NB4 (cell line): ENCODE measurements at regions not wholly inside any gene's neighbourhood (a gene's known extent, or its start where the extent isn't known, plus 50 kb on each side); places are given as distances from the start of the nearest gene placed in this dataset.
"Not testable (repeated sequence)": the region's sequence is repeated elsewhere in the genome, so short reads cannot be mapped to it uniquely, and the experiment has no call there.

Experiments used
- DNase-seq: peaks from one replicate; pipeline ENCODE4 v3.0.0; 2010; ENCODE audit warnings: low read depth
- H3K4me3 ChIP-seq: one replicate; pipeline ENCODE4 v1.5.1; 2011; ENCODE audit warnings: mild to moderate bottlenecking, low read depth, low read length, moderate library complexity
- CTCF ChIP-seq: IDR thresholded peaks from one replicate; pipeline ENCODE4 v1.5.1; 2012; ENCODE audit warnings: low read depth, low read length
- MAX ChIP-seq: IDR thresholded peaks from 2 replicates; pipeline ENCODE4 v1.6.1; 2011; ENCODE audit warnings: low read depth, low read length
- MYC ChIP-seq: IDR thresholded peaks from 2 replicates; pipeline ENCODE4 v1.6.1; 2011; ENCODE audit warnings: low read depth, low read length
- POLR2A ChIP-seq: IDR thresholded peaks from 2 replicates; pipeline ENCODE4 v1.6.1; 2011; ENCODE audit warnings: mild to moderate bottlenecking; ENCODE audit not compliant: insufficient read length; ENCODE audit errors: extremely low read depth

GRCh38 chr1:38481871-38482826, 377.4 kb downstream of the RRAGC start:
- no peak overlapping the region for H3K4me3 ChIP-seq
- no peak for DNase-seq
- TF ChIP-seq MAX (no peak), CTCF (no peak), POLR2A (no peak), MYC (no peak)

- not testable (repeated sequence) for H3K4me3 ChIP-seq, DNase-seq
These were observed 379.9 kb downstream of the RRAGC start for GRCh38 chr1:38479662-38480061.

GRCh38 chr1:38477811-38478210, 381.8 kb downstream of the RRAGC start:
- no peak overlapping the region for H3K4me3 ChIP-seq
- DNase-seq: no peak
- TF ChIP-seq CTCF: no peak
- no peak for TF ChIP-seq MAX
- no peak for TF ChIP-seq POLR2A
- TF ChIP-seq MYC: no peak

GRCh38 chr1:38476850-38477178, 382.8 kb downstream of the RRAGC start:
- no peak overlapping the region for H3K4me3 ChIP-seq
- TF ChIP-seq MAX (no peak), MYC (no peak), CTCF (no peak), POLR2A (no peak)

GRCh38 chr1:38476111-38476849, 383.3 kb downstream of the RRAGC start:
- H3K4me3 ChIP-seq: no peak overlapping the region
- TF ChIP-seq POLR2A: no peak
- TF ChIP-seq MAX: no peak
- TF ChIP-seq MYC: no peak
- TF ChIP-seq CTCF: no peak
- no peak for DNase-seq

More at GRCh38 chr1:38476850-38477178, 382.8 kb downstream of the RRAGC start:
- DNase-seq: no peak

GRCh38 chr1:38475624-38476005, 384.0 kb downstream of the RRAGC start:
- no peak overlapping the region for H3K4me3 ChIP-seq
- no peak for TF ChIP-seq MYC
- TF ChIP-seq POLR2A: no peak
- TF ChIP-seq MAX: no peak
- TF ChIP-seq CTCF: no peak
- DNase-seq: no peak
